IPS-NIHi11 (cell line): ENCODE measurements at regions not wholly inside any gene's neighbourhood (a gene's known extent, or its start where the extent isn't known, plus 50 kb on each side); places are given as distances from the start of the nearest gene placed in this dataset.
"Not testable (repeated sequence)": the region's sequence is repeated elsewhere in the genome, so short reads cannot be mapped to it uniquely, and the experiment has no call there.

Experiments
- DNase-seq: peaks from one replicate; pipeline ENCODE4 v3.0.0; 2012; ENCODE audit warnings: mixed read lengths, low spot score

DNA sequence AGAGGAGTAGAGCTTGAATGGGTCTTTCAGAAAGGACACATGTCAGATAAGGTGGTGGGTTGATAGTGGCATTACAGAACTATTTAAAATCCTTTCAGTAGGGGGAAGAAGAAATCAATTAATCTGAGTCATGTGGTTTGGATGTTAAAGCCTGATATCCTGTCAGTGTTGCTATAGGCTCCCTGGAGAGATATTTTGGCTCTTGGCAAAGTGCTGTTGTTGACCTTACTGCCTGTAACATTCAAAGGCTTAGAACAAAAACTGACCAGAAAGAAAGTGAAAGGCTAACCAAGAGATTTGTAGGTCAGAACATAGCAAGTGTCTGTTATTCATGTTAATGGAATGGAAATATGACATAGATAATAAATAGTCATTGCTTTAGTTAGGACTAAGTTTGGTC lies 552.9 kb downstream of the DIPK2A start:
- DNase-seq, result no peak

- no peak for DNase-seq
These were observed 557.9 kb downstream of the DIPK2A start for GRCh38 chr3:144529566-144529965.

DNA sequence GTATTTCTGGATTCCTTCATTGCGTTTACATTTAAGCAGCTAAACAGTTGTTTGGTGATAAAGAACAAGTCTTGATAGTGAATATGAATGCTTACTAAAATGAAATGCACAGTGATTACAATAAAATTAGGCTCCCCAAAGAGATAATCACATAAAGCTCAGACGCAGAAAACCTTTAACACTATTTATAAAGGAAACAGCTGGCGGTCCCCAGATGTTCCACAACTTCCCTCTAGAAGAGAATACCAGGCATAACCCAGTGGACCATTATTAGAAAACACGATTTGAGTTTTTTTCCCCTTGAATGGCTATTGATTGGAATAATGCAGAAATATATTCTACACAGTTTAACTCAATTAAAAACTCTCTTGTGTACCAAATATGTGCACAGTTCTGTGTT lies 573.2 kb downstream of the DIPK2A start:
- DNase-seq, result no peak

DNA sequence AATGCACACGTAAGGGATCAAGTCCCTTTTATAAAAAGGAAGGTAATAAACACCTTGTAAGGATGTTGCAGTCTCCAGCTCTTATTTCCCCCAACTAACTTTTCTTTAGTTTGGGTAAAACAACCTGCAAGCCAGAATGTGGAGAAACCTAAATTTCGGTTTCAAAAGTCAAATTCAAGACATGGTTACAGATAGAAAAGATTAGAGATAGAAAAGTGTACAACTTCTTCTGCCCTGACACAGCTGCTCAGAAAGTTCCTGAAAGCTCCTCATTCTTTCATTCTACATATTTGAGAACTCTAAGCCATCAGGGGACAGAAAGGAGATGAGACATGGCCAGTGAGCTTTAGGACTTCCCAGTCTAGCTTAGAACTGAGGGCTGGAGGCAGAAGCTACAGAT lies 574.9 kb downstream of the DIPK2A start:
- no peak for DNase-seq

GRCh38 chr3:144548346-144548745 lies 576.7 kb downstream of the DIPK2A start:
- no peak for DNase-seq

DNA sequence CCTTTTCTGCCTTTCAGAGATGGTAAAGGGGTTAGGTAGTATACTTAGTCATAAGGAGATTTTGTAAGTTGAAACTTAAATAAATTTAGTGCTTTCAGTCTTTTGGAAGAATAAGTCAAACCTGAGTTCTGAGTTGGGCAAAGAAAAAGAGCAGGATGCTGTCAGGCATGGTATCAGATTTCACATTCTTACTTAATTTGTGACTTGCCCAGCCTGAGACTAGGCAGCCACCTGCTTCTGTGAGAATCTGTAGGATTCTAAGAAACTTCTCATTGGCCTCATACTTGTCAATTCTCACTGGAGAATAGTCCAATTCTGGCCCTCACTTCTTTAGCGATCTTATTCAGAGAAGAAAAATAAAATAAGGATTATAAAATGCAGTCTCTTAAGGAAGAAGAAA lies 577.5 kb downstream of the DIPK2A start:
- peak; percentile 49 for DNase-seq

DNA sequence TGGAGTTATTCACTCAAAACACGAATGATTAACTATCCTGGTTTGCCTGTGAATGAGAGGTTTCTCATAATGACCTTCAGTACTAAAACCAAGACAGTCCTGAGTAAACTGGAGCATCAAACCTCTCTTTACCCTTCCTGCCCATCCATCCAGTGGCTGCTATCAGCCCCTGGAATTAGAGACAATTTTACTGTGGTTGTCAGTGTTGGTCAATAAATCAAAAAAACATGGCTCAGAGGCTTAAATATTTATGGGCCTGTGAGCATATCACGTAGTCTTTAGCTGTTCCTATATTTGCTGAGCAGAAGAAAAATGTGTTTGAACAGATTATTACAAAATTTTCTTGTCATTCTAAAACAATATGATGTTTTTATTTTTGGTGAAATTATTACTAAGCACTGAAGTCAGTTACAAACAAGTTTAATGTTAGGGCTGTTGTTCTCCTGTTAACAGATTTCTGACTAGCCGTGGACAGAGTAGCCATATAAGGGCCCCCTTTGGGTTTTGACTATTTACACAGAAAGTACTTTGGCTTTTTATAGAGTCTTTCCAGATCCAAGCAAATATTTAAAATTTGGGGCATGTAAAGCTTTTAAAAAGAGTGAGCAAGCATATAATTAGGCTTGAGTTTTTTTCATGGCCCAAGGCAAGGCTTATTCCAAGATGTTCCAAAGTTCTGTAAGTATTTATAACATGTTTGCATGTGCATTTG lies 580.9 kb downstream of the DIPK2A start:
- no peak for DNase-seq

GRCh38 chr3:144553301-144553700 lies 581.7 kb downstream of the DIPK2A start:
- no peak for DNase-seq

DNA sequence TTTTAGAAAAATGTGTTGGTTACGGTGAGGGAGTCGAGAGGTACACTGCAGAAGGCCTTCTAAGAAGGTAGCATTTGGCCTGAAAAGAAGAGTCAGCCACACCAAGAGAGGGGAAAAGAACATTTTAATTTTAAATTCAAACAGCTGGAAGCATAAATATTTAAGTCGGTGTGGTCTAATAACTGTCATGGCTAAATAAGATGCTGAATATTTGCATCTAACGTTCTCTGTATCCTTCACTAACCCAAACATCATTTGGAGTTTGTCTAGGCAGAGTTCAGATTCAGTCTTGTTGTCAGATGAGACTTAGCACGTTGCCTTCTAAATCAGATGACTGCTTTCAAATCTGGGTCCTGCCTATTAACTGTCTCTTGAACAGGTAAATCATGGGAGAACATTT lies 583.3 kb downstream of the DIPK2A start:
- no peak for DNase-seq

- DNase-seq, result no peak
These were observed 584.8 kb downstream of the DIPK2A start for GRCh38 chr3:144556392-144556791.

DNA sequence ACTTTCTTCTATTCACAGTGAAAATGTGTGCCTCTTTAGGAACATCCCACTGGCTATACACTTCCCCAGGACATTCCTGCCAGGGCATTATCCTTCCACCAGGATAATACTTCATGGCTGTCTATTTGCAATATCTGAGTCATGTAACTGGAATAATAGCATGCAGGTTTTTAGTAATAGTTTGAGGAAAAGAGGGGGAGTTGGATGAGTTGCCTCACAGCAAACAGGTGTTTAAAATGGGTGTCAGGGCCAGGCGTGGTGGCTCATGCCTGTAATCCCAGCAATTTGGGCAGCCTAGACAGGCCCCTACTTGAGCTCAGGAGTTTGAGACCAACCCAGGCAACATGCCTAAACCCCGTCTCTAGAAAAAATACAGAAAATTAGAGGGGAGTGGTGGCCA lies 585.9 kb downstream of the DIPK2A start:
- DNase-seq, result no peak

GRCh38 chr3:144564011-144564410 lies 592.4 kb downstream of the DIPK2A start:
- no peak for DNase-seq

- DNase-seq, result no peak
These were observed 594.7 kb downstream of the DIPK2A start for GRCh38 chr3:144566320-144566719.

DNA sequence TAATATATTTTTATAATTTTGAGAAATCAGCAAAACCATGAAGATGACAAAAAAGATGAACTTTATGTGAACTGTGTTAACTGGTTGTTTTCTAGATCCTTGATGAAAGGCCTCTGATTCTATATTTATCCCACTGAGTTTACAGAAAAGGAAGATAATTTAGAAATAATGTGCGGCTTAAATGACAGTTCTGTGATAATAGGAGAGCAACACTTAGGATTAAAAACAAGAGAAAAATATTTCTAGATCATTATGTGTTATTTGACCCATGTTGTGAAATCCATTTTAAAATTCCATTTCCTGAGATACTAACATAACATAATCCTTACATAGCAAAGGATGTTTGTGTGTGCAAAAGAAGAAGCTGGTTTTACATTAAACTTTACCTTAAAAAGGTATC lies 598.0 kb downstream of the DIPK2A start:
- DNase-seq, result no peak

GRCh38 chr3:144583871-144584270 lies 612.2 kb downstream of the DIPK2A start:
- no peak for DNase-seq

DNA sequence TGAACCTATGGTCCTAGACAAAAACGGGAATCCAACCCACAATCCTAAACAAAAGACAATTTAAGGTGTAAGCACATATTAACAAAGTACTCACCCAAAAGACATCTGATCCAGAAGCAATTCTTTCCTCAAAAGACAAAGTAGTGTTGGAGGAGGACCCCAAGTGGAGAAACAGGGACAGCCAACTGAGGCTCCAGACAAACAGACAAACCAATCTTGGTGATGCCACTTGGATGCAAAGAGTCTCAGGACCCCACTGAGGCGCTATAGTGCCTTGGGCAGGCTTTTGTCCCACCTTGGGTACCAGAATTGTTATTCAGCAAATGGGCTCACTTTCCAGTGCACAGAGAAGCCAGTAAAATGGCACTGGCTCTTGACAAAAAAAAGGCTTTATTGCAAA lies 613.8 kb downstream of the DIPK2A start:
- DNase-seq, result no peak

DNA sequence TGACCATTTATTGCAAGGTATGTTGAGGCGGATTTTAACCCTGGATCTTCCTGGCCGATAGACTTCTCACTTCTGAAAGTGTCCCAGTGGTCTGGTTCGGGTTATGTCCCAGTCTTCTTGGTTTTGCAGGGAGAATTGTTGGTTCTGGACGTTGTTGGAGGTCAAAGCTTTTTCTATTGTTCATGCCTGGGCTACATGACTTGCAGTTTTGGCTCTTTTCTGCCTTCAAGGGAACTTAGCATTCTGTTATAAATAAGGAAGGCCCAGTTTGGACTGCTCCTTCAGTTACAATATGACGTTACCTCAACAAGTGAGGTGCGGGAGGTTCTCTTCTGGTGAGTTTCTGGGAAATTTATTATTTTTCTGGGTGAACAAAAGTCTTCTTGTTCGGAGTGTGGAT lies 614.3 kb downstream of the DIPK2A start:
- DNase-seq, result no peak

GRCh38 chr3:144586382-144586781 lies 614.8 kb downstream of the DIPK2A start:
- no peak for DNase-seq

GRCh38 chr3:144590854-144591253 lies 619.2 kb downstream of the DIPK2A start:
- no peak for DNase-seq

DNA sequence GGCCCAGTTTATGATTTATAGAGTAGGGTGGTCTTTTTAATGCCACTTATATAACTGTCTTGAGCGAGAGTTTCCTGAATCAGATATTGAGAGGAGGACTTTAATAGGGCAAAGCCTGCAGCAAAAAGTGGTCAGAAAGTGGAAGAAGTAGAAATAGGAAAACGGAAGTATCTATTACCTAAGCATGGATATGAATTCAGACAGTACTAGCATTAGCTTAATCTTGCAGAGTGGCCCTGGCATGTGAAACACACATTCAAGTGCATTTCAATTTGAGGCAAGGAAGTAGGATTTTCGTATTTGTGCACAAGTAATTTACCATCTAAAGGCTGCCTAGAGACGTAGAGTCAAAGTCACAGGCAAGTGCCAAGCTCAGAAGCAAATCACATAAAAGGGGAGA lies 622.3 kb downstream of the DIPK2A start:
- no peak for DNase-seq

GRCh38 chr3:144620236-144620635 lies 648.6 kb downstream of the DIPK2A start:
- not testable (repeated sequence) for DNase-seq

DNA sequence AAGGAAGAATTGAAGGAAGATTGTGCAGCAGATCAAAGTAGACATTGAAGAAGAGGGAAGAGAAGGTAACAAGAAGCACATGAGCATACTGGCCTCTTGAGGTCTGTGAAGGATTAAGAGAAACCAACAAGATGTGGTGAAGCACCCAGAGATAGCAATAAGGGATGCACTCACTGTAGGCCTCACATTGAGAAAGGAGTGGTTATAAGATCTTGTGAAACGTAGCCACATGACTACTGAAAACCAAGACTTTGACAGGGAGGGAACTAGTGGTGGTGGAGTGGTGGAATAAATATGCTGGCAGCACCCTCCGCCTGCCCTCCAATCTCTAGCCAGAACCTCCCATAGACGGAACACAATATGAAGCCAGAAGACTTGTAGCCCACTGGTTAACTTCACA lies 651.2 kb downstream of the DIPK2A start:
- DNase-seq, result no peak

- no peak for DNase-seq
These were observed 653.0 kb downstream of the DIPK2A start for GRCh38 chr3:144624656-144625055.

DNA sequence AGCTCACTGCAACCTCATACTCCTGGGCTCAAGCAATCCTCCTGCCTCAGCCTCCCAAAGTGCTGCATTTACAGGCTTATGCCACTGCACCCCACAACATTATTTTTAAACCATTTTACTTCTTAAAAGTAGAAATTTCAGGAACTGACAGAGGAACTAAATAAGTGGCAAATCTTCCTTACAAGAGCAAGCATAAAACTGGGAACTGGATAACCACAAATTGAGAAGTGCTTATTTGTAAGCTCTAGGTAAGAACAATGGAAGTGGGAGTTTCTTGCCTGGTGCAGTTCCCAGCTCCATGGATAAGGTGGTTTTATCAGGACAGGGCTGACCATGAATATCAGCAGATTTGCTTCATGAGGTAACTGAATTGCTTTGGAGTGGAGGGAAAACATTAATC lies 655.2 kb downstream of the DIPK2A start:
- DNase-seq, result no peak

DNA sequence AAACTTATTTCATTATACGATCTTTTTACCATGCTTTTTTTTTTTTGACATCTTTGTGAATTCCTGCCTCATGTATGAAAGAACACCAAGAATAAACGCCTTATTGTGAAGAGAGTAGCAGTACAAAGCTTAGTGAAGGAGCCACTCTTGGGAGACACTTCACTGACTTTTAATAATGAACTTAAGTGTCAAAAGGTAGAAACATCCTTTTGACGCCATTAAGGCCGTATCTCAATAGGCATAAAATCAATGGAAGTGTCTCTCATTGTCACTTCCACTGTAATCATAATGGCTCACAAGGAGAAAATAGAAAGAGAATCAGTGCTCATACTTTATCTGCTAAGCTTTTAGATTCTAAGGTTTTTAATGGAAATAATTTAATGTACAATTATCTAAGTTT lies 657.8 kb downstream of the DIPK2A start:
- DNase-seq, result no peak
